Heart left ventricle (tissue), 16 donors: ENCODE measurements at regions not wholly inside any gene's neighbourhood (a gene's known extent, or its start where the extent isn't known, plus 50 kb on each side); places are given as distances from the start of the nearest gene placed in this dataset.

Experiments used
- ATAC-seq, 4 donors: fragments of 200-7000 bp; cut with Tn5 transposase; one replicate each; pipeline ENCODE4 v1.9.1; 2020 to 2022; ENCODE audit warnings: moderate library complexity in 4 of 4, mild to moderate bottlenecking in 3 of 4, moderate number of reproducible peaks in 1 of 4
- DNase-seq, 5 donors: peaks; one replicate each; pipeline ENCODE4 v3.0.0-alpha.2; 2020
- H3K27ac ChIP-seq, 12 donors: fragments of 200-600 bp; sonication (generic) in 4 of 12; one replicate each; pipeline versions ENCODE4 v1.5.0 to v1.8.0; 2016 to 2022; ENCODE audit warnings: mild to moderate bottlenecking in 2 of 12
- H3K27me3 ChIP-seq, 9 donors: fragments of 200-600 bp; sonication (generic) in 2 of 9; one replicate each; pipeline versions ENCODE4 v1.5.1 to v1.8.0; 2016 to 2022; ENCODE audit warnings: mild to moderate bottlenecking in 3 of 9
- H3K36me3 ChIP-seq, 9 donors: fragments of 200-600 bp; sonication (generic) in 2 of 9; one replicate each; pipeline versions ENCODE4 v1.5.0 to v1.8.0; 2018 to 2022; ENCODE audit warnings: mild to moderate bottlenecking in 2 of 9
- H3K4me1 ChIP-seq, 12 donors: fragments of 200-600 bp; sonication (generic) in 4 of 12; one replicate each; pipeline versions ENCODE4 v1.5.0 to v1.8.0; 2016 to 2022; ENCODE audit warnings: mild to moderate bottlenecking in 3 of 12
- H3K4me3 ChIP-seq, 12 donors: fragments of 200-600 bp; sonication (generic) in 4 of 12; one replicate each; pipeline versions ENCODE4 v1.5.0 to v1.8.0; 2017 to 2022; ENCODE audit warnings: mild to moderate bottlenecking in 9 of 12, moderate library complexity in 4 of 12
- H3K9me3 ChIP-seq, 12 donors: fragments of 200-600 bp; sonication (generic) in 4 of 12; one replicate each; pipeline versions ENCODE4 v1.5.0 to v1.8.0; 2016 to 2022; ENCODE audit warnings: mild to moderate bottlenecking in 1 of 12
- POLR2A ChIP-seq, 2 donors: fragments of 450-650 bp; IDR thresholded peaks; one replicate each; pipeline ENCODE4 v1.6.1; 2017; ENCODE audit warnings: antibody characterized with exemption in 2 of 2, mild to moderate bottlenecking in 2 of 2, moderate library complexity in 2 of 2
- WGBS, 4 donors: extraction: QIAGEN DNeasy Blood & Tissue Kit in 2 of 4; methylation state at CpG; one replicate each; pipeline versions ENCODE4 v1.1.5 to v1.1.7; 2013 to 2018; 5-methylcytosine and 5-hydroxymethylcytosine counted together
- intact Hi-C, 10 donors: fragments of 100-400 bp; cut with DNase I; formaldehyde crosslinking; loops; one replicate each; pipeline versions ENCODE4 v1.11.1 to v1.14.2; 2022
- TF ChIP-seq, protein P1 (sequence below), 12 donors: fragments of 200-600 bp; sonication (generic) in 4 of 12; IDR thresholded peaks; one replicate each; pipeline versions ENCODE4 v1.5.0 to v1.8.0; 2018 to 2022; ENCODE audit warnings: antibody characterized with exemption in 12 of 12, mild to moderate bottlenecking in 5 of 12
- donor health status: ischemic (EF 13 %, LVEDD 7.1; RV severe dilation, severe dysfunction).
- donor health status: healthy with polysubstance abuse.
- donor health status: DM: no; HTN: yes; CAD: no.
- donor health status: DM: no; HTN: no; CAD: no.
- donor health status: ischemic (EF 25% LVEDD 6.9; RV normal size, moderate dysfunction).
- donor health status: ischemic (EF 25% LVEDD 5.7; RV mildly dilated, moderate dysfunction).
- donor health status: healthy.
- donor health status: DM: yes; HTN: yes; CAD: no.
- donor health status: ischemic (EF 35%, LVEDD 5.7; RV mildly dilated, moderate dysfunction).
- donor health status: nonischemic (EF 11% LVEDD 7.7; RV severe dilation, severe dysfunction).
- donor health status: DM: yes; HTN: yes; CAD: no.
- donor health status: PGD.
- donor health status: ischemic (EF 29% LVEDD 5.4; RV normal size, mild dysfunction).
- donor health status: nonischemic (EF 23%, LVEDD 6.1; RV moderate dilation, normal function).

DNA sequence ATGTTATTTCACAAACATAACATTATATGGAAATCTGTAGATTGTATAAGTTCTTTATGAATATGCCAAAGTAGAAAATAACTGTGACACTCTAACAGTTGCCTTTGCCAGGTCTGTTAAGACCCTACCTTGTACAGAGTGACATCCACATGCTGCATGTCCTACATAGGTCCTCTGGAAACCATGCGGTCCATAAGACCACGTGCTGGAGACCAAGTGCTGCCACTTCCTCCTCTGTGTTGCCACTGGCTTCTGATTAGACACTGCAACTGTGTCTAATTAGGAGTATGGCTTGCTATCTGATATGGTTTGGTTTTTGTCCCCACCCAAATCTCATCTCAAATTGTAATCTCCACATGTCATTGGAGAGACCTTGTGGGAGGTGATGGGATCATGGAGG lies 855.5 kb upstream of the SEMA6D start:
- WGBS, 4 donors, result 78 to 93% (median 85%) methylated on average over 2 of the region's 2 CpGs
- Histone ChIP-seq H3K4me1 (peaks cover 0 to 10% (median 0%) of the 10 kb centered on the region in 12 donors), H3K27me3 (no peaks in the 10 kb centered on the region), H3K27ac (no peak overlapping the region), H3K9me3 (no peaks in the 10 kb centered on the region), H3K4me3 (no peak overlapping the region), H3K36me3 (no peaks in the 10 kb centered on the region)
- intact Hi-C loops, result no loop called here
- DNase-seq, result no peak
- no peak for TF ChIP-seq POLR2A (IDR thresholded peaks at IDR 0.05)
- TF ChIP-seq, protein P1, sequence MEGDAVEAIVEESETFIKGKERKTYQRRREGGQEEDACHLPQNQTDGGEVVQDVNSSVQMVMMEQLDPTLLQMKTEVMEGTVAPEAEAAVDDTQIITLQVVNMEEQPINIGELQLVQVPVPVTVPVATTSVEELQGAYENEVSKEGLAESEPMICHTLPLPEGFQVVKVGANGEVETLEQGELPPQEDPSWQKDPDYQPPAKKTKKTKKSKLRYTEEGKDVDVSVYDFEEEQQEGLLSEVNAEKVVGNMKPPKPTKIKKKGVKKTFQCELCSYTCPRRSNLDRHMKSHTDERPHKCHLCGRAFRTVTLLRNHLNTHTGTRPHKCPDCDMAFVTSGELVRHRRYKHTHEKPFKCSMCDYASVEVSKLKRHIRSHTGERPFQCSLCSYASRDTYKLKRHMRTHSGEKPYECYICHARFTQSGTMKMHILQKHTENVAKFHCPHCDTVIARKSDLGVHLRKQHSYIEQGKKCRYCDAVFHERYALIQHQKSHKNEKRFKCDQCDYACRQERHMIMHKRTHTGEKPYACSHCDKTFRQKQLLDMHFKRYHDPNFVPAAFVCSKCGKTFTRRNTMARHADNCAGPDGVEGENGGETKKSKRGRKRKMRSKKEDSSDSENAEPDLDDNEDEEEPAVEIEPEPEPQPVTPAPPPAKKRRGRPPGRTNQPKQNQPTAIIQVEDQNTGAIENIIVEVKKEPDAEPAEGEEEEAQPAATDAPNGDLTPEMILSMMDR (IDR thresholded peaks at IDR 0.05), result no peak
- ATAC-seq, result no peak

DNA sequence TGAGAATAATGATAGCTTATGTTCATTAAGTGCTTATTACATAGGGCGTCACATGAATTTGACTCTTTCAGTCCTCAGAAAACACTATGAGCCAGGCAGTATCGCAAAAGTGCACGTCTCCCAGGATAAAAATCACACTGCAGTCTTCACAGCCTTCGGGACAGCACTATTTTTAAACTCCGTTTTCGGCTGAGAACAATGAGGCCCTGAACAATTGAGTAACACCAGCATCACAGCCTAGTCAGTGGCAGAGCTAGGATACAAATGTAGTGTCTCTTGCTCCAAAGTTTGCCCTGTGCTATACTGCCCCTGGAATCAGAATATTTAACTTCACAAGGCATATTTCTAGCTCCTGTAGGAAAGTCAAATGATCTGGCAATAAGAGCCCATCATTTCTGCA lies 852.1 kb upstream of the SEMA6D start:
- DNase-seq (no peak), ATAC-seq (peak; percentile 78 to 96 (median 89))
- WGBS, 4 donors, result 30 to 55% (median 43%) methylated on average over 6 of the region's 6 CpGs
- TF ChIP-seq, protein P1 (IDR thresholded peaks at IDR 0.05), result no peak
- no peak for TF ChIP-seq POLR2A (IDR thresholded peaks at IDR 0.05)
- intact Hi-C loops, result no loop called here
- Histone ChIP-seq H3K36me3 (no peaks in the 10 kb centered on the region), H3K4me3 (no peak overlapping the region), H3K9me3 (no peaks in the 10 kb centered on the region), H3K27me3 (no peaks in the 10 kb centered on the region), H3K4me1 (peaks cover 0 to 3% (median 0%) of the 10 kb centered on the region in 12 donors), H3K27ac (peak overlapping the region in 1 of 12 donors; percentile 60)

DNA sequence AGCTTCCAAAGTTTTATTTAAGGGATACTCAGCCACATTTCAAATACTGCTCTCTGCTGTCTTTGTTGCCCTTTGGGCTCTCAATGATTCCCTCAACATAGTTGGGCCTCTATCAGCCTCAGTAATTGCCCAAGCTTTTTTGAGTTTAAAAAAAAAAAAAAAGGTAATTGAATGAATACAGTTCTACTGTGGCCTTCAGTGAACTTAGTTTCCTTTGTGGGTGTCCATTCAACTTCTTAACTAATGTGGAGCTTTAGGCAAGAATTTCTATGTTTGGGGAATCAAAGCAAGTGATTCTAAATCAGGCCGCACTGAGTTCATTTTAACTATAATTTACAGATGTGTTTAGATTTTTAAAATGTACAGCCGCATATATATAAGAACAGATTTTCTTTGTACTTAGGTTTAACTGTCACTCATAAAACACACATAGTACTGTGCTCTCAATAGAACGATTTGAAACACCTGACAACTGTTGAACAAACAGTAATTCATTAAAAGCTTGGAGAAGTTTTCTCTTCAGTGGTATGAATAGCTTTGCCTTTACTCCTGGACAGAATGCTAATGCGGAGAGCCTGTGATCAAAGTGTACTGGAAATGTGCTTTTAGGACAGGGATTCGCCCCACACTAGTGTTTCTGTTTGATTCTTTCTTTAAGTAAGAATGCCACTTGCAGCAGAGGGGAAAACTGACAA lies 844.9 kb upstream of the SEMA6D start:
- Histone ChIP-seq H3K4me3 (no peak overlapping the region), H3K36me3 (no peaks in the 10 kb centered on the region), H3K27ac (no peak overlapping the region), H3K4me1 (no peaks in the 10 kb centered on the region), H3K9me3 (no peaks in the 10 kb centered on the region), H3K27me3 (no peaks in the 10 kb centered on the region)
- WGBS, 4 donors, result 68 to 81% (median 77%) methylated on average over 5 of the region's 5 CpGs
- TF ChIP-seq, protein P1 (IDR thresholded peaks at IDR 0.05), result no peak
- TF ChIP-seq POLR2A (IDR thresholded peaks at IDR 0.05), result no peak
- DNase-seq (no peak), ATAC-seq (no peak)
- intact Hi-C loops, result no loop called here

DNA sequence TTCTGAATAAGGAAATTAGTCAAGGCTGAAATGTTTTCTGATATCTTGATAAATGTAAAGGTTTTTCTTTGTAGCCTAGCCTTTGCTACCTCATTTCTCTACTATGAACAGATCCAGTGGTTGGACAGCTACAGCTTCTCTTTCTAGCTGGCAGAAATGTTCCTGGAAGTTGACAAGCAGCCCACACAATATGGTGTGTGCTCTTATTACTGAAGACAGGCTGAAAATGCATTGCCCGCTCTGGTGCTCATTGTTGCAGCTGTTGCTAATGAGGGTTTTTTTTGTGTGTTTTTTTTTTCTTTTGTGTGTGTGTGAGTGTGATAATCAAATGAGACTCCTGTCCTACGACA lies 844.3 kb upstream of the SEMA6D start:
- no peak overlapping the region for H3K4me3 ChIP-seq
- TF ChIP-seq, protein P1 (IDR thresholded peaks at IDR 0.05), result no peak
- TF ChIP-seq POLR2A (IDR thresholded peaks at IDR 0.05), result no peak
- H3K36me3 ChIP-seq, result no peaks in the 10 kb centered on the region
- H3K27ac ChIP-seq, result no peak overlapping the region
- no peak for DNase-seq
- 84 to 92% (median 89%) methylated on average over 2 of the region's 2 CpGs for WGBS, 4 donors
- intact Hi-C loops, result no loop called here
- H3K9me3 ChIP-seq, result no peaks in the 10 kb centered on the region
- no peaks in the 10 kb centered on the region for H3K27me3 ChIP-seq
- H3K4me1 ChIP-seq, result no peaks in the 10 kb centered on the region
- no peak for ATAC-seq
